DMS153 (cell line): ENCODE measurements at regions not wholly inside any gene's neighbourhood (a gene's known extent, or its start where the extent isn't known, plus 50 kb on each side); places are given as distances from the start of the nearest gene placed in this dataset.
"Not testable (repeated sequence)": the region's sequence is repeated elsewhere in the genome, so short reads cannot be mapped to it uniquely, and the experiment has no call there.

Experiments used
- DNase-seq: peaks from one replicate; lab custom pipeline; 2025; lab: John Stamatoyannopoulos, UW

DNA sequence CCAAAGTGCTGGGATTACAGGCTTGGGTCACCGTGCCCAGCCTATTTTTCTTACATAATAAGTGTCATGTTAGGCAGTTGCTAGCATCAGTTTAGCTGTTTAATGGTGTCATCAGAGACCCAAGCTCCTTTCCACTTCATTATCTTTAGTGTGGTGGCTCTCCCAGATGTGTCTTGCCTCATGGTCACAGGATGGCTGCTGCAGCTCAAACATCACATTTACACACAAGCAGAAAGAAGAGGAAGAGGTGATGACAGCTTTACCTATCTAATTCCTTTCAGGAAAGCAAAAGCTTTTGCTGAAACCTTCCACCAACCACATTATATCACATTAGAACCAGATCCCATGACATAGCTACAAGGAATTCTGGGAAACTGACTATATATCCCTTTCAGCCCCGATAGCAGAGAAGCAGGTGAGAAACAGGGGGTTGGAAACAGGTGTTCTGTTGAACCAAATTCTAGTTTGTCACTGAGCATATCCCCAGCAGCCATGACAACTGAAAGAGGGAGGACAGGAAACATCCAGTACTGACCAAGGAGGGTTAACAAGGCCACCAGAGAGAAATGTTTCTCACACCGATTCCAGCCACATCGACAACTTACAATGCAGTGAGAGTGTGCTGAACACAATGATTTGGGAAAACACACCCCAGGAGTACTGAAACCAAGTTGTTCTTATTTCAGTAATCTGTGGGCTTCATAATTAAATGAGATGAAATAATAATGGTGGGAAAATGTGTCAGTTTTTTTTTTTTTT is 617.0 kb downstream of the UQCRFS1 start:
- no peak for DNase-seq

DNA sequence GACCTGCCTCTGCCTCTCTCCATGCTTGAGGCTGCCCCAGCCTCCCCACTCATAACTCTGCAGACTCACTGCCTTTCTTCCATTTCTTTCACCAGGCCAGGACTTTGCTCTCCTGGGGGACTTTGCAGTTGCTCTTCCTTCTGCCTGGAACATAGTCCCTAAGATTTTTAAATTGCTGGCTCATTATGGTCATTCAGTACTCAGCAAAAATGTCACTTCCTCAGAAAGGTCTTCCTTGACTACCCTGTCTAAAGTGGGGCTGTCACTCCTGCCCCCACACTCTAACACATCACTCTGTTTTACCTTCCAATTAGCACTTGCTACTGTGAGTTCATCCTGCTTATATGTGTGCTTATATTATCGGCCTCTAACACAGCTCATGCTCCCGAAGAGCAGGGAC is 618.2 kb downstream of the UQCRFS1 start:
- DNase-seq, result no peak

DNA sequence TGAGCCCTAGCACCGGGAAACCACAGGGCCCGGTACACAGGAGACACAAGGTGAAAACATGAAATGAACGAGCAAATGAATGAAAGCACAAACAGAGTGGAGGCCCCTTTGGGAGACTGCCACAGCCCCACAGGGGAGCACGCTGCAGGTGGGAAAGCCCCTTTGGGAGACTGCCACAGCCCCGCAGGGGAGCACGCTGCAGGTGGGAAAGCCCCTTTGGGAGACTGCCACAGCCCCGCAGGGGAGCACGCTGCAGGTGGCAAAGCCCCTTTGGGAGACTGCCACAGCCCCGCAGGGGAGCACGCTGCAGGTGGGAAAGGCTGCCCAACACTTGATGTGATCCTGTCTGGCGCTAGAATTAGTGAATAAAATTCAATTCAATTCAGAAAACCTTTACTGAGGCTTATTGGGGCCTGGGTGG is 623.0 kb downstream of the UQCRFS1 start:
- DNase-seq, result not testable (repeated sequence)

DNA sequence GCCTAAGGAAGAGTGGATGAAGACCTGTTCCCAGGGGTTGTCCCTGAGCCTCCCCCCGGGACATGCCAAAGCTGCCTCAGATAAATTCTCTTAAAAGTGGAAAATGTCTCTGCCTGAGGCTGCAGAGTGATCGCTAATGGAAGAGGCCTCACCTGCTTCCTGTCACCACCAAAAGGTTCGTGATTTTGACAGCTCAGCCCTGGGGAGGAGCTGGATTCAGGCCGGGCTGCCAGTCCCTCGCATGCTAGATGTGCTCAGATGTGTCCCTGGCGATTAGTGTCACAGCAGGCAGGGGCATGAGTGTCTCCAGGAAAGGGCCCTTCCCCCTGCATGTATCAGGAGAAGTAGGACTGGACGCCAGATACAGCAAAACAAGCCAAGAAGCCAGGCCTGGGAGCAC is 626.5 kb downstream of the UQCRFS1 start:
- DNase-seq, result no peak

DNA sequence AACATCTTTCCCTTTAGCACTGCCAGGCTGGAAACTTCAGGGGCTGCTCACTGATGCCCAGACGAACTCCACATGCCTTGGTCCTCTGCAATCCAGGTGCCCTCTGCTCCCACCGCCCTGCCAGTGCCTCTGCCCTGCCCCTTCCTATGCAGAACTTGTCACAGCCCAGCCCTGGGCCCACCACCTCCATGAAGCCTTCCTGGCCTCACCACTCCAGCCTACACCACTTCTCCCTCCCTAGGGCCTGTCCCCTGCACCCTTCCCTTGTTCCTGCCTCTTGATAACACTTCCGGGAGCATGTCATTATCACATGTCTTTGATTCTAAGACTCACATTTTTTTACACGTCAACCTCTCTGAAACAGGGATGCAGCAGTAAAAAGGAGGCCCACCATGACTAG is 627.2 kb downstream of the UQCRFS1 start:
- DNase-seq, result no peak

- DNase-seq, result no peak
Measured at GRCh38 chr19:28583713-28584112, 629.2 kb downstream of the UQCRFS1 start.

GRCh38 chr19:28583242-28583641 is 629.7 kb downstream of the UQCRFS1 start:
- DNase-seq, result no peak

DNA sequence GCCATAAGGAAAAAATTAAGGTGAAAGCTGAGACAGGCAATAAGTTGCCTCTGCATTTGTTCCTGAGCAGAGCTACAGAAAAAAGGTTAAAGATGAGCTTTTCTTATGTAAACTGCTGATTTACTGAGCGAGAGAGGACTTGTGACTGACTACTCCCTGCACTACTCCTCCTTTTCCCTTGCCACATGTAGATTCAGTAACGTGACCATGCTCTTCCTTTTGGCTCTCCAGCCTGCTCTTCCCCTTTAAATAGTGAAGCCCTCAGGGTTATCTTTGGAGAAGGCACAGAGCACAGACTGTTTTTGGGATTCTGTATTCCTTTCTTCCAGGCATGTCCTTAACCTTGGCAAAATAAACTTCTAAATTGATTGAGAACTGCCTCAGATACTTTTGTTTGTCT is 630.2 kb downstream of the UQCRFS1 start:
- DNase-seq, result no peak

- no peak for DNase-seq
Measured at GRCh38 chr19:28582344-28582743, 630.6 kb downstream of the UQCRFS1 start.

DNA sequence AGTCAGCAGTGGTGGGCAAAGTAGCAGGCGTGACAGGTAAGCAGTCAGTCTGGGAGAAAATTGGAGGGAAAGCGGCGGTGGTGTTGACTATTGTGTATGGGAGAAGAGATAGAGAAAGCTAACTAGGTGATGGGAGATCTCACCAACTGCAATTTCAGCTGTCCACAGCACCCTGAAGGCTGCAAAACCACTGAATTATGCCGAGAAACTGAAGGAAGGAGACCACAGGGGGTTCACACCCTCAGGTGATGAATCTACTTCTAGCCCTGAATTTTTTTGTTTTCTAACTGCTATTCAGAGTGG is 631.5 kb downstream of the UQCRFS1 start:
- DNase-seq, result no peak

GRCh38 chr19:28578786-28579505 is 634.0 kb downstream of the UQCRFS1 start:
- DNase-seq, result no peak

- DNase-seq, result no peak
Measured at GRCh38 chr19:28578208-28578607, 634.7 kb downstream of the UQCRFS1 start.

GRCh38 chr19:28577666-28578065 is 635.3 kb downstream of the UQCRFS1 start:
- no peak for DNase-seq

GRCh38 chr19:28577233-28577632 is 635.7 kb downstream of the UQCRFS1 start:
- no peak for DNase-seq

- no peak for DNase-seq
Measured at GRCh38 chr19:28575816-28576215, 637.1 kb downstream of the UQCRFS1 start.

- not testable (repeated sequence) for DNase-seq
Measured at GRCh38 chr19:28575312-28575711, 637.6 kb downstream of the UQCRFS1 start.

DNA sequence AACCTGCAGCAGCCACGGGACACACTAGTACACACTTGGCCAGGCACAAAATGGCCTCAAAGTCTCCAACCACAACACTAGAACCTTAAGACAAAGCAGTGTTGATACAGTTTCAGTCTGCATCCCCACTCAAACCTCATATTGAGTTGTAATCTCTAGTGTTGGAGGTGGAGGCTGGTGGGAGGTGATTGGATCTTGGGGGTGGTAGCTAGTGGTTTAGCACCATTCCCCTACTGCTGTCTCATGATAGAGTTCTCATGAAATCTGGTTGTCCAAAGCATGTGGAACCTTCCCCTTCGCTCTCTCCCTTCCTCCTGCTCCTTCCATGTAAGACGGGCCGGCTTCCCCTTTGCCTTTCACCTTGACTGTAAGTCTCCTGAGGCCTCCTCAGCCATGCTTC is 638.7 kb downstream of the UQCRFS1 start:
- no peak for DNase-seq

DNA sequence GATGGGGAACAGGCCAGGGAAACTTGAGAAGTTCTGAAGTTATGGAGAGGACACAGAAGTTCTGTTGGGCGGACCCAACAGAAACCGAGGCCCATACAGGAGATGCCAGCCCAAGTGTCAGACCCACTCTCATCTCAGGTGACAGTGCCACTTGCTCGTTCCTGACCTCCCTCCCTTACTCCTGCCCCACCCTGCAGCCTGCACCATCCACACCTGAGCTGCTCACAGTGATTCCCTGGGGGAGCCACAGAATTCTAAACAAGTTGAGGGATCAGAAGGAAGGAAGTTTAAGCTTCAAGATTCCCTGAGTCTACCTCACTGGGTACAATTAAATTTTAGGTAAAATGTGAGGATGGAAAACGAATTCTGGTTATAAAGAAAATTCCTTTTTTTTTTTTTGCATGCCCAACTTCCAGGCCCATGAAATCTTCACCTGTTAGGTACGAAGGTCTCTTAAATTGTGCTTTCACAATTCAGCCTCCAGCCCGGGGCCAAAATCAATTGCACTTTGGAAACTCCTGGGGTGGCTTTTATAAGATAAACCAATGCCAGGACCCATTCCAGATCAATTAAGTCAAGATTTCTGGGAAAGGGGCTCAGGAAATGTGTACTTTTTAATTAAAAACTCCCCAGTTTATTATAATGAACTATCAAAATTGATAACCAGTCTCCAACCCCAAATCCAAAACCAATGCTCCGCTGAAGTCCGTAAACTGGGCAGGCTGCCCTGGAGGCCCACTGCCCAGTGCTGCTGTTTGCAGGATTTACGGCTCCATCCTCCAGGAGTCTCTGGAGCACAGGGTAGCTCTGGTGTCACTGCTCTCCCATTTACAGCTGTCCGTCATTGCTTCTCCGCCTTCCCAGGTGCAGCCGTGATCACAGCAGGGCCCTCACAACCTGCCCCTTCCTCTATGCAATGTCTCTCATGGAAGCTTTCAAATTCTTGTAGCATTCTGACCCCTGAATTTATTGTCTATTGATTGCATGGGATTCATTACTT is 643.5 kb downstream of the UQCRFS1 start:
- DNase-seq, result no peak

DNA sequence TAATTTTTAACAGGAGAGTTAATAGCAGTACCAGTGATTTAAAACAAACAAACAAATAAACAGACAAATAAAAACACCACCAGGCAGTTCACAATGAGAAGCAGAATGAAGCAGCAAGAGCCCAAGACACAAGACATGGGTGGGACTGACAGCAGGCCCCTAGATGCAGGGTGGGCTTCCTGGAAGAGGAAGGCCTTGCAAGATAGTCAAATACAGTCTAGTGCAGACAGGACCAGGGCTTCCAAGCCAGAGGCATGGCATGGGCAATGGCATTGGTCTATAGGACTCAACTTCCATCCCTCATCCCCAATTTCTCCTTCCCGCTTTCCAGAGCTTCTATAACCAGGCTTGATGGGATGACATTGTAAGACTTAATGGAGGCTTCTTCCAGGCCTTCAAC is 645.1 kb downstream of the UQCRFS1 start:
- DNase-seq, result no peak

DNA sequence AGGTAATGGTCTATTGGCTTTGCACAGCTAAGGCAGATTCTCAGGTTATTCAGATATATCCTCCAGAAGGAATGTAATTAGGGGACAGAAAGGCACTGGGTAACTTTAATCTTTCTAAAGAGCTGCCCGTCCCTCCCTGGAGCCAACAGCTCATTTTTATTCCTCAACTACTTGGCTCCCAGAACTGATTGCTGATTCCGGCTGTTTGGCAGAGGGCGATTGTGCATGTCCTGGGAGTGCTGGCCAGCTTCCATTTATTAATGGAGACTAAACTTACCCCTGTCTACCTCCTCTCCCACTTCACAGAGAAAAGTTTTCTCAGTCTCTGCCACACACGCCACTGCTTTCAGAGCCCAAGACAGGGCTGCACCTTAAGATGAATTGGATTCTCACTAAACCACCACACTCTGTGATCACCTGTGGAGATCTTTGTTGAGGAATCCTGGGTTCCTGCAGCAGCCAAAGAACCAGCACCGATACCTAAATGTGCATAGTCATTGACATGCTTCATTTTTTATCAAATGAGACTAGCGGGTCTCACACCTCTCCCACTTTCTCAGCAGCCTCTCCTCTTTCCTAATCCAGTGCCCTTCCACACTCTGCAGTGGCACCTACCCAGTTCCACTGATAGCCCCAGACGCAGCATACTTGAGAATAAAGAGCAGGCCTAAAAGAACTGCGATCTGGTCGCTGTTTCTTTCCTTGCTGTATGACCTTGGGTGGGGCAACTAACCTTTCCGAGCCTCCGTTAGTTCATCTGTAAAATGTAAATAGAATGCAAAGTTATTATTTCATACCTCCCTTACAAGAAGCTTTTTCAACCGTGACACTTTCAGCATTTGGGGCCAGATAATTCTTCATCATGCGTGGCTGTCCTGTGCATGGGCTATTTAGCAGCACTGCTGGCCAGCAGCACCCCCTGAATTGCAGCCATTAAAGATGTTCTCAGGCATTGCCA is 648.7 kb downstream of the UQCRFS1 start:
- DNase-seq, result no peak

GRCh38 chr19:28560786-28561185 is 652.2 kb downstream of the UQCRFS1 start:
- DNase-seq, result no peak
